ENCODE measurements at regions not wholly inside any gene's neighbourhood (a gene's known extent, or its start where the extent isn't known, plus 50 kb on each side); places are given as distances from the start of the nearest gene placed in this dataset.

GRCh38 chr12:127909041-127909440 lies 357.9 kb upstream of the TMEM132C start:
- no peak for TF ChIP-seq POLR2A (IDR thresholded peaks at IDR 0.05; ENCODE audit: low read depth)
- no peak for TF ChIP-seq CTCF (IDR thresholded peaks at IDR 0.05)
- TF ChIP-seq EP300 (IDR thresholded peaks at IDR 0.05) = no peak
- no peak for TF ChIP-seq POLR2AphosphoS5 (IDR thresholded peaks at IDR 0.05)
- DNase-seq (ENCODE audit: extremely low spot score) = no peak
- Histone ChIP-seq H3K4me3 (no peak overlapping the region), H3K36me3 (no peaks in the 10 kb centered on the region), H3K27me3 (no peaks in the 10 kb centered on the region), H3K9me3 (peaks cover 0 to 6% (median 2%) of the 10 kb centered on the region in 4 donors), H3K4me1 (no peaks in the 10 kb centered on the region), H3K27ac (replicated peaks in 1 of 4) (no peak overlapping the region)
- intact Hi-C loops (cut with DNase I) = no loop called here
- 75% methylated on average over 2 of the region's 2 CpGs for WGBS

GRCh38 chr12:127911291-127911690 lies 355.7 kb upstream of the TMEM132C start:
- no peaks in the 10 kb centered on the region for H3K36me3 ChIP-seq
- no peaks in the 10 kb centered on the region for H3K9me3 ChIP-seq
- 84% methylated on average over 5 of the region's 5 CpGs for WGBS
- no peaks in the 10 kb centered on the region for H3K27me3 ChIP-seq
- no peak overlapping the region for H3K27ac ChIP-seq (replicated peaks in 1 of 4)
- no peak overlapping the region for H3K4me3 ChIP-seq
- TF ChIP-seq CTCF (IDR thresholded peaks at IDR 0.05) = no peak
- no peak for TF ChIP-seq EP300 (IDR thresholded peaks at IDR 0.05)
- no peak for TF ChIP-seq POLR2AphosphoS5 (IDR thresholded peaks at IDR 0.05)
- no peak for TF ChIP-seq POLR2A (IDR thresholded peaks at IDR 0.05; ENCODE audit: low read depth)
- no peak for DNase-seq (ENCODE audit: extremely low spot score)
- no peaks in the 10 kb centered on the region for H3K4me1 ChIP-seq
- intact Hi-C loops (cut with DNase I) = no loop called here

GRCh38 chr12:127912035-127912665 lies 354.8 kb upstream of the TMEM132C start:
- 77% methylated on average over 11 of the region's 11 CpGs for WGBS
- H3K4me3 ChIP-seq = no peak overlapping the region
- H3K9me3 ChIP-seq = no peaks in the 10 kb centered on the region
- no peak for DNase-seq (ENCODE audit: extremely low spot score)
- no peak overlapping the region for H3K27ac ChIP-seq (replicated peaks in 1 of 4)
- no peak for TF ChIP-seq POLR2AphosphoS5 (IDR thresholded peaks at IDR 0.05)
- no peak for TF ChIP-seq POLR2A (IDR thresholded peaks at IDR 0.05; ENCODE audit: low read depth)
- no peak for TF ChIP-seq EP300 (IDR thresholded peaks at IDR 0.05)
- no peak for TF ChIP-seq CTCF (IDR thresholded peaks at IDR 0.05)
- H3K4me1 ChIP-seq = no peaks in the 10 kb centered on the region
- no peaks in the 10 kb centered on the region for H3K27me3 ChIP-seq
- intact Hi-C loops (cut with DNase I) = no loop called here
- H3K36me3 ChIP-seq = no peaks in the 10 kb centered on the region

- Histone ChIP-seq H3K4me3 (no peak overlapping the region), H3K27ac (replicated peaks in 1 of 4) (no peak overlapping the region), H3K4me1 (peaks cover 6 to 9% (median 7%) of the 10 kb centered on the region in 4 donors), H3K27me3 (no peaks in the 10 kb centered on the region), H3K9me3 (no peaks in the 10 kb centered on the region), H3K36me3 (no peaks in the 10 kb centered on the region)
- WGBS = 94% methylated on average over 6 of the region's 6 CpGs
- no peak for TF ChIP-seq POLR2A (IDR thresholded peaks at IDR 0.05; ENCODE audit: low read depth)
- no peak for TF ChIP-seq EP300 (IDR thresholded peaks at IDR 0.05)
- TF ChIP-seq POLR2AphosphoS5 (IDR thresholded peaks at IDR 0.05) = no peak
- no peak for TF ChIP-seq CTCF (IDR thresholded peaks at IDR 0.05)
- intact Hi-C loops (cut with DNase I) = loop anchor here (10.0 kb wide), 1 partner anchor 199 kb away; no protein-coding TSS in a partner anchor
- no peak for DNase-seq (ENCODE audit: extremely low spot score)
These were observed 343.5 kb upstream of the TMEM132C start for GRCh38 chr12:127923501-127923900.

GRCh38 chr12:127925971-127926370 lies 341.0 kb upstream of the TMEM132C start:
- WGBS = 16% methylated on average over 4 of the region's 4 CpGs
- Histone ChIP-seq H3K4me3 (no peak overlapping the region), H3K27me3 (no peaks in the 10 kb centered on the region), H3K36me3 (no peaks in the 10 kb centered on the region), H3K27ac (replicated peaks in 1 of 4) (no peak overlapping the region), H3K9me3 (no peaks in the 10 kb centered on the region), H3K4me1 (peaks cover 12 to 20% (median 16%) of the 10 kb centered on the region in 4 donors)
- TF ChIP-seq POLR2A (IDR thresholded peaks at IDR 0.05; ENCODE audit: low read depth) = no peak
- TF ChIP-seq CTCF (IDR thresholded peaks at IDR 0.05) = peak; percentile 44 to 60 (median 47)
- intact Hi-C loops (cut with DNase I) = loop anchor here (5.0 to 10.0 kb wide), 2 partner anchors 201 to 249 kb away; no protein-coding TSS in a partner anchor
- DNase-seq (ENCODE audit: extremely low spot score) = peak; percentile 79
